ENCODE measurements at regions not wholly inside any gene's neighbourhood (a gene's known extent, or its start where the extent isn't known, plus 50 kb on each side); places are given as distances from the start of the nearest gene placed in this dataset.

DNA sequence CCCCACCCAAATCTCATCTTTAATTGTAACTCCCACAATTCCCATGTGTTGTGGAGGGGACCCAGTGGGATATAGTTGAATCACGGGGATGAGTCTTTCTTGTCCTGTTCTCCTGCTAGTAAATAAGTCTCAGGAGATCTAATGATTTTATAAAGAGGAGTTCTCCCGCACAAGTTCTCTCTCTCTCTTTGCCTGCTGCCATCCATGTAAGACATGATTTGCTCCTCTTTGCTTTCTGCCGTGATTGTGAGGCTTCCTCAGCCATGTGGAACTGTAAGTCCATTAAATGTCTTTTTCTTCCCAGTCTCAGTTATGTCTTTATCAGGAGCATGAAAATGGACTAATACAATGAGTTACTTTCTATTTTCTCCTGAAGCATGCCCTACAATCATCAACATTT, 1158.5 kb downstream of the CDH18 start:
- no peak for FAIRE-seq
- TF ChIP-seq, protein P1, sequence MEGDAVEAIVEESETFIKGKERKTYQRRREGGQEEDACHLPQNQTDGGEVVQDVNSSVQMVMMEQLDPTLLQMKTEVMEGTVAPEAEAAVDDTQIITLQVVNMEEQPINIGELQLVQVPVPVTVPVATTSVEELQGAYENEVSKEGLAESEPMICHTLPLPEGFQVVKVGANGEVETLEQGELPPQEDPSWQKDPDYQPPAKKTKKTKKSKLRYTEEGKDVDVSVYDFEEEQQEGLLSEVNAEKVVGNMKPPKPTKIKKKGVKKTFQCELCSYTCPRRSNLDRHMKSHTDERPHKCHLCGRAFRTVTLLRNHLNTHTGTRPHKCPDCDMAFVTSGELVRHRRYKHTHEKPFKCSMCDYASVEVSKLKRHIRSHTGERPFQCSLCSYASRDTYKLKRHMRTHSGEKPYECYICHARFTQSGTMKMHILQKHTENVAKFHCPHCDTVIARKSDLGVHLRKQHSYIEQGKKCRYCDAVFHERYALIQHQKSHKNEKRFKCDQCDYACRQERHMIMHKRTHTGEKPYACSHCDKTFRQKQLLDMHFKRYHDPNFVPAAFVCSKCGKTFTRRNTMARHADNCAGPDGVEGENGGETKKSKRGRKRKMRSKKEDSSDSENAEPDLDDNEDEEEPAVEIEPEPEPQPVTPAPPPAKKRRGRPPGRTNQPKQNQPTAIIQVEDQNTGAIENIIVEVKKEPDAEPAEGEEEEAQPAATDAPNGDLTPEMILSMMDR (IDR thresholded peaks at IDR 0.05) = no peak

DNA sequence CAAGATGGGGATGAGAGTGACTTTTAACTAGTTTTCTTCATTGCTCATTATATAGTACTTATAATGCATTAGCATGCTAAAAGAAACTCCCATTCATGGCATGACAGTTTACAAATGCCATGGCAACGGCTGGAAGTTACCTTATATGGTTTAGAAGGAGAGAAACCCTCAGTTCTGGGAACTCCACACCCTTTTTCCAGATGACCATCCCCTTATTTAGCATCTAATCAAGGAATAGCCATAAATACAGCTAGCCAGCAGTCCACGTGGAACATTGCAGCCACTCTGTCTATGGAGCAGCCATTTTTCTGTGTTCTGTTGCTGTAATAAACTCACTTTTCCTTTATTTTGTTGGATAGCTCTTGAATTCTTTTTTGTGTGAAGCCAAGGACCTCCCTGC, 1137.8 kb downstream of the CDH18 start:
- H3K4me1 ChIP-seq = no peaks in the 10 kb centered on the region
- DNase-seq = no peak
- H3K36me3 ChIP-seq = no peaks in the 10 kb centered on the region
- H3K9me3 ChIP-seq = no peaks in the 10 kb centered on the region
- WGBS, 2 donors = 60 to 71% methylated on average over 2 of the region's 2 CpGs
- no peak overlapping the region for H3K27ac ChIP-seq
- FAIRE-seq = no peak
- intact Hi-C loops (cut with DNase I) = no loop called here
- TF ChIP-seq, protein P1 (IDR thresholded peaks at IDR 0.05) = no peak
- no peaks in the 10 kb centered on the region for H3K27me3 ChIP-seq
- no peak overlapping the region for H3K4me3 ChIP-seq
- ATAC-seq = no peak

More for the DNA sequence above, 1158.5 kb downstream of the CDH18 start:
- Histone ChIP-seq H3K4me3 (no peak overlapping the region), H3K9me3 (no peaks in the 10 kb centered on the region), H3K4me1 (no peaks in the 10 kb centered on the region), H3K36me3 (no peaks in the 10 kb centered on the region), H3K27me3 (no peaks in the 10 kb centered on the region), H3K27ac (no peak overlapping the region)
- WGBS, 2 donors = 83 to 89% methylated on average over 3 of the region's 3 CpGs
- ATAC-seq = no peak
- intact Hi-C loops (cut with DNase I) = no loop called here
- no peak for DNase-seq

DNA sequence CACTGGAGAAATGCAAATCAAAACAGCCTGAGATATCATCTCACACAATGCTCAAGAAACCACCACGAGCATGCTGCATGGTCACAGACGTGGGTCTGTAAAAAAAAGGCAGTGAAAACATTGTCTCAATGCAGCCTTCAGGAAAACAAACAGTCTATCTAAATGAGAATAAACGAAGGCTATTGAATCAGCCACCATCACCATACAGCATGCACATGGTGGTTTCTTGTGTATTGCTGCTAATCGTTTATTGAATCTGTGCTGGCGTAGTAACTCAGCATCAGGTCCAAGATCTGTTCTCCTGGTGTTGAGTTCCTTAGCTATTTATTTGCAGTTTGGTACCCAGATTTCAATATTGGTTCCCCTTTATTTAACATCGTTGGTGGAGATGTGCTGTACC, 1115.0 kb downstream of the CDH18 start:
- intact Hi-C loops (cut with DNase I) = no loop called here
- DNase-seq (no peak), FAIRE-seq (no peak), ATAC-seq (no peak)
- TF ChIP-seq, protein P1 (IDR thresholded peaks at IDR 0.05) = no peak
- 71 to 73% methylated on average over 6 of the region's 6 CpGs for WGBS, 2 donors
- no peaks in the 10 kb centered on the region for H3K9me3 ChIP-seq
- H3K27ac ChIP-seq = no peak overlapping the region
- H3K4me3 ChIP-seq = no peak overlapping the region
- H3K4me1 ChIP-seq = no peaks in the 10 kb centered on the region
- no peaks in the 10 kb centered on the region for H3K36me3 ChIP-seq
- H3K27me3 ChIP-seq = no peaks in the 10 kb centered on the region

DNA sequence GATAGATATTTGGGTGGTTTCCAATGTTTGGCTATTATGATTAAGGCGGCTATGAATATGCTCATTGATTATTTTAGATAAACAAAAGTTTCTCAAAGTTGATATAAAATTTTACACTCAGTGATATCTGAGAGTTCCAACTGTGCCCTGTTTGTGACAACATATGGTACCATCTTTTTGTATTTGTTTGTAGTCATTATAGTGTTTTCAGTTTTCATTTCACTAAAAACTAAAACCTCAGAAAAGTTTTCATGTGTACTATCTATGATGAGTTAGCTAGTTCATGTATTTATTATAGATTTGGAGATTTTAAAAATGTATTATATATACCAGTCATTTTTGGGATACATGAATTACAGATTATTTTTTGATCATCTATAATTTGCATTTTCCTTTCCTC, 1111.4 kb downstream of the CDH18 start:
- Histone ChIP-seq H3K36me3 (no peaks in the 10 kb centered on the region), H3K9me3 (no peaks in the 10 kb centered on the region), H3K27ac (no peak overlapping the region), H3K4me1 (no peaks in the 10 kb centered on the region), H3K4me3 (no peak overlapping the region), H3K27me3 (no peaks in the 10 kb centered on the region)
- 18 to 23% methylated on average over 1 of the region's 1 CpG for WGBS, 2 donors
- no peak for ATAC-seq
- no peak for FAIRE-seq
- DNase-seq = no peak
- TF ChIP-seq, protein P1 (IDR thresholded peaks at IDR 0.05) = no peak
- intact Hi-C loops (cut with DNase I) = no loop called here

DNA sequence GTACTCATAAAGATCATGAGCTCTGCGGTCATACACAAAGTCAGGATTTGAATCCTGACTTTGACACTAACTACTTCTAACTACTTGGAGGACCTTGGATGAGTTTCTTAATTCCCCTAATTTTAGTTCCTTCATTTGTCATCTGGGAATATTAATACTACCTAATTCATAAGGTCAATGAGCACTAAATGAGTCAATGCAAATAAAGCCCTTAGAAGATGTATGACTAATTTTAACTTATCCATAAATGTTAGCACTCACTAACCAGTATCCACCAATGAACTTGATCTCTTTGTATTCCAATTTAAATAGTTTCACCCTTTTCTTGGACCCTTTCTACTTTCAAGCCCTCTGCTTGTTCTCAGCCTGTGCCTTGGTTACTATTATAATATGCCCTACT, 1106.4 kb downstream of the CDH18 start:
- TF ChIP-seq, protein P1 (IDR thresholded peaks at IDR 0.05) = no peak
- Histone ChIP-seq H3K4me3 (no peak overlapping the region), H3K9me3 (no peaks in the 10 kb centered on the region), H3K27me3 (no peaks in the 10 kb centered on the region), H3K36me3 (no peaks in the 10 kb centered on the region), H3K4me1 (no peaks in the 10 kb centered on the region), H3K27ac (no peak overlapping the region)
- FAIRE-seq (no peak), DNase-seq (no peak), ATAC-seq (no peak)
- intact Hi-C loops (cut with DNase I) = no loop called here
- WGBS, 2 donors = 95 to 97% methylated on average over 1 of the region's 1 CpG
